ENCODE measurements at regions not wholly inside any gene's neighbourhood (a gene's known extent, or its start where the extent isn't known, plus 50 kb on each side); places are given as distances from the start of the nearest gene placed in this dataset.

GRCh38 chr18:77784759-77785379 is 535.2 kb downstream of the GALR1 start:
- TF ChIP-seq EZH2phosphoT487 (IDR thresholded peaks at IDR 0.05; ENCODE audit: low read depth) = no peak
- TF ChIP-seq CTCF (IDR thresholded peaks at IDR 0.05; ENCODE audit: low read depth, low read length) = no peak
